Renal pelvis (tissue), 1 donor: ENCODE measurements at regions not wholly inside any gene's neighbourhood (a gene's known extent, or its start where the extent isn't known, plus 50 kb on each side); places are given as distances from the start of the nearest gene placed in this dataset.
"Not testable (repeated sequence)": the region's sequence is repeated elsewhere in the genome, so short reads cannot be mapped to it uniquely, and the experiment has no call there.

ENCODE experiments used
- DNase-seq: peaks from one replicate; pipeline ENCODE4 v3.0.0-alpha.2; 2013

DNA sequence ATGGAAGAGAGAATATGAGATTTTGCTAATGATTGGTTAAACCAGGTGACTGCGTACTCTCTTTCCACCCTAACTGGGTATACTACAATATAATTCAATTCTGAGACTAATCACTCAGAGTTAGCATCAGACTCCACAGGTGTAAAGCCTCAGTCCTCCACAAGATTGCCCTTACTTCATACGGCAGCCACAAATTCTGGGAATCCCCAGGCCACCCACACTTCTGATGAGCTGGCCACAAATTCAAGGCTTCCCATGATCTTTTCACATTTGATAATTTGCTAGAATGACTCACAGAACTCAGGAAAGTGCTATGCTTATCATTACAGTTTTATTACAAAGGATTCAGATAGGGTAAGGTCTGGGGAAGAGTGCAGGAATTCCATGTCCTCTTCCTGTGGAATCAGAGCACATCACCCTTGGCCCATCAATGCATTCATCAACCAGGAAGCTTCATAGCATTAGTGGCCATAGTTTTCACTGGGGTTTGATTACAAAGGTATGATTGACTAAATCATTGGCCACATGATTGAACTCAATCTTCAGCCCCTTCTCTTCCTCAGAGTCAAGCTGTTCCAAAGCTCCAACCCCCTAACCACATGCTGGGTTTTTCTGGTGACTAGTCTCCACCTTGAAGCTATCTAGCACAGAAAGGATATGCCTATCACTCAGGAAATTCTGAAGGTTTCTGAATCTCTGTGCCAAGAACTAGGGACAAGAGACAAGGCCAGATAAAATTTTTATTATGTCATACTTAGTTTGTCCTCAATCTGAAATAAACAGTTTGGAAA lies 131.7 kb downstream of the HHIPL2 start:
- no peak for DNase-seq

DNA sequence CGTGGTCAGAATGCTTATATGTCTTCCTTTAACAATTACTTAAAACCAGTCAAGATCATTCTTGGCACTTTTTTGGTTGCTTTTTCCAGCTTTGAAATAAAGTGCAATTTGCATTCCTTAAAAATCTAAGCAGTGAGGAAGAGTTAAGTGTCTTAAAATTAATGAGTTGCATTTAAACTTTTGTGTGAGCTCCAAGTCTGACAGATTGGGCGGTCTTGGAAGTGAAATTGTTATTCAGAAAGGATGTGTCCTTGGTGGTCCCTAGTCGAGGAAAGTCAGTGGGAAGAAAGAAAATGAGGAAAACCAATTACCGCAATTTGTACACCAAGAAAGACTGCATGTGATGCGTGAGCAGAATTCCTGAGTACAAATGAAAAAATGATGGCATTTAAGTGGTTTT lies 132.5 kb downstream of the HHIPL2 start:
- DNase-seq, result no peak

DNA sequence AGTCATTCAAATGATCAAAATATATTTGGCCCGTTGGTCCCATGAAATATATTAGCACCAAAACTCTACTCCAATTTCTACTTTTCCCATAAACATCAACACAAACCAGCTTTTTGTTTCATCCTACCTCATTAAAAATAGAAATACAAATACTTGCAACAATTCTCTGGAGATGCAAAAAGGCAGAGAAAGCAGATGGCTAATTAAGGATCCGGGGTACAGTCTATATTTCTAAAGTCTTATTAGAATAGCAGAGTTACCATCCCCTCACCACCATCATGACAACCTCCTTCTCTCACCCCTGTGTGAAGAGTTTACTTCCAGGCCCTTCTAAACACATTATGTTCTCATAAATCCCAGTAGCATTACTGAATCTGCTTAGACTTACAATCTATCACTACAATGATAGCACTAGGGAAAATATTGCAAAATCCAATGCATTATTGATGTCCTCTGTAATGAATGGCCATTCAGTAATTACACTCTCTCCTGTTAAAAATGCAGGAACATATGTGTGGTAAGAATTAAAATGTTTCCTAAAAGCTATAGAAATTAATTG lies 133.8 kb downstream of the HHIPL2 start:
- no peak for DNase-seq

DNA sequence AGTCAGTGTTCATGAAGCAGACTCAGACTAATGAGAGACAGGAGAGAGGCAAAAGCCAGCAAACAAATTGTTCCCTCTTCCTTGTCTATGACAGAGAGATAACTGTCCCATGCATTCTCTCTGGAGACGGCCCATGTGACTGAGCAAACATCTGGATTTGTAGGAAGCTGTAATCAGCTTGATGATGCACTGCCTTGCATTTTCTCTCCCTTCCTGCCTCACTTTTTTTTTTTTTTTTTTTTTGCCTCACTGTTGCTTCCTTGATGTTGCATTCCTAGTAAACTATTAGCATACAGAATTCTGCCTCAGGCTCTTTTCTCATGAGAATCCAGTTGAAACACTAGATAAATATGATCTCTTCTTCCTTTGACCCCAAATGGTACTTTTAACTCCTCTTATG lies 134.5 kb downstream of the HHIPL2 start:
- no peak for DNase-seq

DNA sequence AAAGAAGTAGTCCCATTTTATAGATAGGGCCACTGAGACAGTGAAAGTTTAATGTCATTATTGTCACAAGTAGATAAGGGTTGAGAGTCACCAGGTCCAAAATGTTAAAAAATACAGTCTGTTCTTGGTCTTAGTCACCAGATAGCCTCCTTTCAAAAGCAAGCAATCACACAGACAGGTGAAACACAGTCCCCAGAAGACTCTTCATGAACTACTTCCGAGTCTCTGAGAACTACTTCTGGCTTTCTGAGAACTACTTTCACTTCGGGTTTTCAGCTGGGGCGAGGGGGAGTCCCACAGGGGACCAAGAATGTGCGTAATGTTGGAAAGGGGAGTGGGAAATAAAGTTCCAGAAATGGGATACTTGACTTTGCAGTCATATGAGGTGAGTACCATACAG lies 143.2 kb downstream of the HHIPL2 start:
- DNase-seq, result no peak

DNA sequence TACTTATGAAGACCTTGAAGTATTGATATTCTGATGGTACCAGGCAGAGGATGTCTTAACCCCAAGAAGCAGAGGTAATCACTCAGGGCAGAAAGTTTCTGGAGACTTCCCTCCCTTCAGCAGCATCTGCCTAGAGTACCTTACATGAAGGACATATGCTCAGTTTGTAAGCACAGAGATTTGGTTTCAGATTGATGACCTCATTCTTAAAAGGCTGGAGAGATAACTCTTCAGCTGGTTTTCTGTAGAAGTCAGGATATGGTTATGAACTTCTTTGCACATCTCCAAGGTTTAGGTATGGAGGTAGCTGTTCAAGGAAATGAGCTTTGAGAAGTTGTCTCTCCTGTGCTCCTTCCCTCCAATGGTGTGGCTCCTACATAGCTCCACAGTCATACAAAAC lies 148.7 kb downstream of the HHIPL2 start:
- no peak for DNase-seq

DNA sequence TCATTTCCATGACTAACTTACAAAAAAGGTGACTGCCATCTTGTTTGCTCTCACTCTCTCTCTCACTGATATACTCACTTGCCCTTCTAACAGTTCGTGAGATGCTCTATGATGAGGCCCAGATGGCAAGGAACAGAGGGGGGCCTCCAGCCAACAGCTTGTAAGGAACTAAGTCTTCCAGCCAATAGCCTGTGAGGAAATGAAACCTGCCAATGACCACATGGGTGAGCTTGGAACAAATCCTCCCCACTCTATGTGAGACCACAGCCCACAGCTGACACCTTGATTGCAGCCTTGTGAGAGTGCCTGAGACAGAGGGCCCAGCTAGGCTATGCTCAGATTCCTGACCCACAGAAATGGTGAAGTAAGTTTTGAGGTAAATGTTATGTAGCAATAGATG lies 153.7 kb downstream of the HHIPL2 start:
- DNase-seq, result no peak

DNA sequence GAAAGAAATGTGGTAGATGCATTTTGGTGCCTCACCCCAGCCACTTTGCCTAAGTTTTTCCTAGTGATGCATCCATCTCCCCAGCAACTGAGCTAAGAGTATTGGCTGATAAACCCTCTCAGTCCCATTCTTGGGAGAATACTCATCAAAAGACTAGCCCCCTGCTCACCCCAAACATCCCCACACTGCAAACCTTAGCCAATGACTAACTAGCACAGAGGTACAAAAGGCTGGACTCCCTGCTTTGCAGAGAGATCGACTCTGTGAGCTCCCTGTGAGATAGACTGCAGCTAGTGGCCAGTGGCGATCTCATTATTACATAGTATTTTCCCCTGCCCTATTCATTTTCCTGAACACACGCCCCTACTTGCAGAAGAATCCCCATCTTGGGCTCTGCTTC lies 155.3 kb downstream of the HHIPL2 start:
- no peak for DNase-seq

DNA sequence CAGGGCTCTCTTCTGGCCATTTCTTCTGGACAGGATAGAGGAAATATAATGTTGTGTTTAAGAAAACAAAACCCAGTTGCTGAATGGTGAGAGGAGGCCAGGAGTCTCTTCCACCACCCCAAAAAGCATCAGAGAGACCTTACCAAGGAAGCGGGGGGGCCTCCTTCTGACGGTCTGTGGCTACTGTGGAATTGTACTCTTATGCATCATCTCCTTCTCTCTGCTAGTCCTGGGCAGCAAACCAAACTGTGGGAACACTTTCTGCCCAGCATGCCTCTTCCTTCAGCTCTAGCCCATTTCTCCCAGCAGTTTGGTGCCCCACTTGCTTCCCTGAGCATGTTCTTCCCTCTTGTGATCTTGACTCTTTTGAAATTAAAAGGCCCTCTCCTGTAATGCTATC lies 157.7 kb downstream of the HHIPL2 start:
- DNase-seq, result no peak

DNA sequence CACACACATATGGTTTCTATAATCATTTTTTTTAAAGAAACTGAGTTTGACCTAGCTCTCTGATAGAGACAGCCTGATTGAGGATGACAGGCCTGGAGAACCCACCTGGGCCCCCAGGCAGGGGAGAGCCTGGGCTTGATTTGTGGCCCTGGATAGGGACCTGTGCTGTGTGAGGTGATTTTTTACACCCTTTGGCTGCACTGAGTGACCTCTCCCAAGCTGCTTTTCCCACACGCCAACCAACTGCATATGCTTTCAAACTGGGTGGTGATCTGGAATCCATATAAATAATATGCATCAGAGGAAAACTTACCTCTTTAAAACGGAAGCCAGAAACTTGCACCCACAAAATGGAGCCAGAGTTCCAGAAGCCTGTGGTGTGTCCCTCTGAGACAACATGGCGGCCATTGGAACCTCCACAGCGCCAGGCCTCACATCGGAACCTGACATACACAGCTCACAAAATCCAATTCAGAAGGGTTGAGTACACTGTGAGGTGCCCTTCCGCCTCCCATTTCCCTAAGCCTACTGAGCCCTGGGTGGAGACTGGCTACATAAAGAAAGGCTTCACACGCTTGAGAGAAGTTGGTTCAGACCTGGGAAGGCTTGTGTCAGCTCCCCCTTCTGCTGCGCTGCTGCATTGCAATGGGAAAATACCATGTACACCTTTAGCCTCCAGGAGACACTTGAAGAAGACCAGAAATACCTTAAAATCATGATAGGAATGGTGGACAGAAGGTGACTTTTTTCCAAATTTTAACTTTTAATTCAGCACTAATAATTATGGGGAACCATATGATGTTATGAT lies 160.7 kb downstream of the HHIPL2 start:
- no peak for DNase-seq

DNA sequence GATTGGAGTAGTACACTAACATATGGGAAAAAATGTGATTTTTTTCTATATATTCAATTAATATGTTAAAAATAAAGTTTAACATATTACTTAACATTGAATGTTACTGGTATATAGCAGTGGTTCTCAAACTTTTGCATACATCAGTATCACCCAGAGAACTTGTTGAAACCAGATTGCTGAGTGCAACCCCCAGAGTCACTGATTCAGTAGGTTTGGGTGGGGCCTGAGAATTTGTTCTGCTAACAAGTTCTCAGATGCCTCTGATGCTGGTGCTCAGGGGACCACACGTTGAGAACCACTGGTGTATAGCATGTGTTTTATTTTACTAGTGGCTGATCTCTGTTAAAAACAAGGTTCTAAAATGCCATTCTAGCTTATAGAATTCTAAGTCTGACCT lies 161.9 kb downstream of the HHIPL2 start:
- no peak for DNase-seq

DNA sequence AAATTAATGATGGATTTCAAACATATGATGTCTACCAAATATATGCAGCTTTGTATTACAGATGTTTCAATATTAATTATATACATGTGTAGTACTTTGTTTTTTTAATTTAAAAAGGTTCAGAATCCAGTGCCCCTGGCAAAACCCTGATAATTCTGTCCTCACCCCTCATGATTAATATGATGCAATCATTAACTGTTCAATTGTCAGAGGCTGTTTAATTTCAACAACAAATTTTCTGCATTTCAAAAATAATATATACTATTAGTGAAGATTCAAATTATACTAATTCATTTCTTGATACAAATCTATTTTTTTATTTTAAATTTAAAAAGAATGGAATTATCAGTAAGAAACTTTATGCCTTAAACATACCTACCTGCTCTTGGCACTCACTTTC lies 162.6 kb downstream of the HHIPL2 start:
- no peak for DNase-seq

DNA sequence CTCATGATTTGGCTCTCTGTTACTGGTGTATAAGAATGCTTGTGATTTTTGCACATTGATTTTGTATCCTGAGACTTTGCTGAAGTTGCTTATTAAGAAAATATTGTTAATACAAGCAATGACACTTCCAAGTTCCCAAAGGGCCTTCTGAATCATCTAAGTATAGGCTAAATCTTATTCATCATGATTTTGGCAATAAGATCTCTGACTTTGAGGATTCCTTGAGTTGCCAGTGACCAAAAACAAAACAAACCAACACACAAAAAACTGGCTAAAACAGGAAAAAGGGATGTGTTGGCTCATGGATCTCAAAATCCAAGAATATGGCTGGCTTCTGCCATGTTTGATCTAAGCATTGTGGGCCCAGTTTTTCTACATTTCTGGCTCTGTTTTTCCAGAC lies 163.4 kb downstream of the HHIPL2 start:
- DNase-seq, result no peak

DNA sequence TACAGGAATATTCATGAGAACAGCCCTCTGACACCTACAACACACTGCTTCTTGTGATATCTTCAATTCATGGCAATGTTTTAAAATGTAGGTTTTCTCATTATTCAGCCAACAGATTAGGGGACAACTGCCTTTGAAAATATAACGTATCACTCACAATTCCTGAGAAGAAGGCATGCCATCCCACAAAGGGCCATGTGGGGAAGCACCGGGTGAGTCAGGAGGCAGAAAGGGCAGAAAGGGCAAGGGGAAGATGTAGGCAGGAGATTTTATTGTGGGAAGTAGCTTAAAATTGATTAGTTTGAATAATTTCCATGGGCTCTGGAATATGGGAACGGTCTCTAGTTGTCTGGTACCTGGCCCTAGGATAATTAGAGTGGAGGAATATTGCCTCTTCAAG lies 165.7 kb downstream of the HHIPL2 start:
- DNase-seq, result no peak

DNA sequence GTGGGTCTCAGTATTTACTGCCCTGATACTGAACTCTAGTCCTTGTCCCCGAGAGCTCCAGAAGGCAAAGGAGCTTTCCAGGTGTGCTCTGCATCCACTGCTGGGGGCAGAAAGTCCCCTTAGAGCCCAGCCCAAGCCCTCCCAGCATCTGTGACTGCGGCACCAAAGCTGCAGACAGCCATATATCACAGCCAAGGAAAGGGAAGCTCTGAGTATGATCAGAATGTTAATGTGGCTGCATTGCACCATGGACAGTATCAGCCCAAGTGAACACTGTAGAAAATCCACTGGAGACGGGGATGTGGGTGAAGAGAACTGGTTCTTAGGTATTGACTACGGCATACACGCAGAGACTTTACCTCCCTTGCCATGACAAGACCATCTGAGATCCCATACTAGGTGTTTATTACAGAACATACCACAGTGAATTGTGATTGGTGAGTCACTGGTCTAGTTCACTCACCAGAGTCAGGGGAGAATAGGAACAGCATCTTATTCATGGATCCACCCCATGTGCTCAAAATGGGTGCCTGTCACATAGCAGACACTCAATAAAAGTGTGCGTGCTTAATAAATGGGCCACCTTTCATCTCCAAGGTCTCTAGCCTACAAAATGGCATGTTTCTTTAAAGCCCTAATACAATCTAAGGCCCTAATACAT lies 170.3 kb downstream of the HHIPL2 start:
- no peak for DNase-seq

DNA sequence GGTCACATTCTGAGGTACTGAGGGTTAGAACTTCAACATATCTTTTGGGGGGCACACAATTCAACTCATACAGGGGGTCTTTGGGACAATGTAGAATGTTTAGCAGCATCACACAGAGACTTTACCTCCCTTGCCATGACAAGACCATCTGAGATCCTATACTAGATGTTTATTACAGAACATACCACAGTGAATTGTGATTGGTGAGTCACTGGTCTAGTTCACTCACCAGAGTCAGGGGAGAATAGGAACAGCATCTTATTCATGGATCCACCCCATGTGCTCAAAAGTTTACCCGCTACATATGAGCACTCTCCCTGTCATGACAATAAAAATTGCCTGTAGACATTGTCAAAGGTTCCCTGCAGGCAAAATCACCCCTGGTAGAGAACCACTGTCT lies 171.1 kb downstream of the HHIPL2 start:
- not testable (repeated sequence) for DNase-seq

DNA sequence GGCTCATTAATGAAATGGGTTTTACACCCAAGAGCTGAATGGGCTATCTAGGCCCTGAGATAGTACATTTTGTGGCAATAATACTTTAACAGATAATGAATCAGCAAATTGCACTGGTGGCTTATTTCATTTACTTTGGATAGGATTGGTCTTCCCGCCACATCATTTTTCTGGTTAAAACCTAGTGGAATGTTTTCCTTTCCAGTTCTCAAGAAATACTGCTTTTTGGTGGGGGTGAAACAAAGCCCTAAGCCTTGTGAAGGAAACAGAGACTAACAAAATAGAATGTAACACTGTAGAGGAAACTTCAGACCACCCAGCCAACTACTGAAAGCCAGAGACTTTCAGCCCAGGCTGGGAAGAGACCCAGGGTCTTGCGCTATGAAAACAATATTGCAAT lies 172.2 kb downstream of the HHIPL2 start:
- no peak for DNase-seq

DNA sequence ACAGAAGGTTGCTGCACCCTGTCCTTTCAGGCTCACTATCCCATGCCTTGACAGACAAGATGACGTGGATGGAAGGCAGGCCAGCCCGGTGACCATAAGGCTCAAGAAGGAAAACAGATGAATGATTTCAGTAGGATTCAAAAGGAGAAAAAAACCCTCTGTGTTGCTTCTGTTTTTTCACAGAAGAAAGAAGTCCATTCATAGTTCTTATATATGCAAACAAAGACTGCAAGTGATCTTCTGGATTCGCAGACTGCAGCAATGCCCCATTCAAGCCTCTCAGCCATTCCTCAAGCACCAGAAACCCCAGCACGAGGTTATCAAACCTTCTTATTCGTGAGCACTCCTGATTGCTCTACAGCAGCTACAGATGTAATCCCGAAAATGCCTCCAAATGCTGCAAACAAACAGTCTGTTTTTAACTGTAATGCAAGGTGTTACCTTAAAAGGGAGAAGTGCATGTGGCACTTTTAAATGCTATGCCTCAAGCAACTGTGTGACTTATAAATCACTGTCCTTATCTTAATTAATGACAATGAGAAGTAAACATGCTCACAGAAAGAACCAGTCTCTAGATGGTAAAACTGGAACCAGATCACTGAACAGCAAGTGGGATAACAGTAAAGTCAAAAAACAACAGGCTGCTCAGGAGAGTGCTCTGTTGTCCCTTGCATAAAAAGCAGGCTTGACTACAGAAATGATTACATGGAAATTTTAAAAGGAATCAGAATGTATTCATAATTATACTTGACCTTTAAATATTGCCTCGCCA lies 173.9 kb downstream of the HHIPL2 start:
- no peak for DNase-seq

DNA sequence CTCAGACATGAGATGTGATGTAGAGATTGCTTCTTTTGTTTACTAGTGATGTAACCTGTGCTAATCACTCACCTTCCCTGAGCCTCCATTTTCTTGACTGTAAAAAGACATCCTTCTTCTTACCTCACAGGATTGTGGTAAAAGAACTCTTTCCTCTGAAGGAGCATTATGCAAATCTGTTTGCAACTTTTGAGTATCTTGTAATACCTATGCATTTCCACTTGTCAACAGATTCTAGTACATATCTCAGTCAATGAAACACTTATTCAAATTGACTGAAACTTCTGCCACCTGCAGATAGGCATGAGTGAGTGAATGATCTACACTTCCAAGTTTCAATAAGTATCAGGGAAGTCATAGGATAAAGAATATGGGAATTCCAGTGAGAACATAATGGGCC lies 174.7 kb downstream of the HHIPL2 start:
- no peak for DNase-seq

DNA sequence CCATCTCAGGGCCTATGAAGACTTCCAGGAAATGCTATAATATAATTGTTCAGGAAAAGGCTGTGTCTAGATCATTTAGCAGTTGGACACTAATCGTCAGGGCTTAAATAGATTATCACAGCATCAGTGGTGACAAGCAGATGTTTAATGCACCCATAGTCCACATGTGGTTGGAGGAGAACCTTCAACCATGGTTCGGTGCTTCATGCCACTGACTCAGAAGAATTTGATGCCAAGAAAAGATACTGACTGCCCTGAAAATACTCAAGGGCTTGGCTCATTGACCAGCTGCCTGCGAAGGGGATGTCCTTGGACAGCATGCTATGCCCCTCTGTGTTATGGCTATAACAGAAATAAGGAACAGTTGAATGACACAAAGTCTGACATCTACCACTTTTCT lies 175.7 kb downstream of the HHIPL2 start:
- DNase-seq, result no peak

DNA sequence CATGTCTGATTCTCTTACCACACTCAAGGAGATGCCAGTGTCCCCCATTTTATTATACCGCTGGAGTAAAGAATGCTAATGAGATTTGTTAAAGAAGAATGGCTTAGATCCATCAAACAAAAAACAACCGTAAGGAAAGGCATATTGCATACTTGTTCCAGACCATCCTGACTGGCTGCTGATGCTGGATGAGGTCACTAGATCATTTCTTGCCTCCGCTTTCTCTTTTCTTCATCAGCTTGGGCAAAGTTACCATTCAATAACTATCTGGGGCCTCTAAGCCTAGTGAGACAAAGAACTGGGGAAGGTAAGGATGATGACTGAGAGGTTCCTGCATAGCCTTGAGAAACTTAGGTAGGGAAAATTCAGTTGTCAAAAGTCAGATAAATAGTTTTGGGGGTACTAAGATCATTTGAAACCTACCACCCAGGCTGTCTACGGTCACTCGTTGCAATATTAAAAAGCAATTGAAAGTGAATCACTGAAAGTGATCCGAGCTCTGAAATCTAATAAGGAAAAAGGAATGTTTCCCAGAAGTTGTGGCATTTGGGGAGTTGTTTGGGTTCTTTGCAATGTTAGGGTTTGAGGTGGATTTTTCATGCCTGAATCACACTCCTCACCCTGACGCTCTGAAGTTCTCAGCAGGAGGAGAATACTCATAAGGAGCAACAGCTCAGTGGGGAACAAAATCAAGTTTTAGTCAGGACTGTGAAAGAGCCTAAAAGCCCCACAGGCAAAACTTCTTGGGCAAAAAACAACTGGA lies 176.8 kb downstream of the HHIPL2 start:
- no peak for DNase-seq
